Natural killer cell (primary cell): ENCODE measurements at regions not wholly inside any gene's neighbourhood (a gene's known extent, or its start where the extent isn't known, plus 50 kb on each side); places are given as distances from the start of the nearest gene placed in this dataset.

Source experiments
- ATAC-seq, 3 donors: fragments of 150-1000 bp in 2 of 3; fragments of 200-7000 bp in 1 of 3; cut with Tn5 transposase; 1 replicate in 1 of 3; 2 replicates in 2 of 3; pipeline ENCODE4 v1.10.0; 2021; ENCODE audit warnings: mild to moderate bottlenecking in 2 of 3, moderate library complexity in 2 of 3
- DNase-seq, 2 donors: peaks; one replicate each; pipeline versions ENCODE4 v3.0.0 to v3.0.0-alpha.2; 2013 to 2021; ENCODE audit warnings: mixed read lengths in 1 of 2
- H3K27ac ChIP-seq: one replicate; pipeline ENCODE4 v1.5.1; 2013; ENCODE audit warnings: mild to moderate bottlenecking, low read length
- H3K27me3 ChIP-seq: one replicate; pipeline ENCODE4 v1.6.1; 2013; ENCODE audit warnings: low read length; ENCODE audit not compliant: control insufficient read depth, insufficient read depth
- H3K36me3 ChIP-seq: one replicate; pipeline ENCODE4 v1.6.1; 2013; ENCODE audit warnings: low read length; ENCODE audit not compliant: control insufficient read depth, insufficient read depth
- H3K4me1 ChIP-seq: one replicate; pipeline ENCODE4 v1.6.1; 2013; ENCODE audit warnings: low read length; ENCODE audit not compliant: control insufficient read depth, insufficient read depth
- H3K4me3 ChIP-seq: one replicate; pipeline ENCODE4 v1.5.1; 2013; ENCODE audit warnings: low read length
- H3K9me3 ChIP-seq: one replicate; pipeline ENCODE4 v1.6.1; 2013; ENCODE audit warnings: low read length; ENCODE audit not compliant: control insufficient read depth, insufficient read depth
- H3K27ac Mint-ChIP-seq, 2 donors: one replicate each; pipeline ENCODE4 v1.8.0; 2022; ENCODE audit warnings: mild to moderate bottlenecking in 2 of 2, mixed read lengths in 2 of 2, moderate library complexity in 1 of 2
- H3K27me3 Mint-ChIP-seq, 2 donors: one replicate each; pipeline ENCODE4 v1.8.0; 2022; ENCODE audit warnings: low read depth in 2 of 2, mixed read lengths in 2 of 2
- H3K36me3 Mint-ChIP-seq: one replicate; pipeline ENCODE4 v1.8.0; 2022; ENCODE audit warnings: mixed read lengths
- H3K4me1 Mint-ChIP-seq, 2 donors: one replicate each; pipeline ENCODE4 v1.8.0; 2022; ENCODE audit warnings: mixed read lengths in 2 of 2
- H3K4me3 Mint-ChIP-seq: one replicate; pipeline ENCODE4 v1.8.0; 2022; ENCODE audit warnings: mild to moderate bottlenecking, moderate library complexity, mixed read lengths
- H3K9me3 Mint-ChIP-seq, 2 donors: one replicate each; pipeline ENCODE4 v1.8.0; 2022; ENCODE audit warnings: mixed read lengths in 2 of 2
- WGBS: methylation state at CpG from one replicate; pipeline ENCODE4 v1.1.7; 2013; ENCODE audit warnings: missing lambda C conversion rate; ENCODE audit not compliant: insufficient coverage; 5-methylcytosine and 5-hydroxymethylcytosine counted together
- intact Hi-C: fragments of 100-400 bp; cut with micrococcal nuclease; formaldehyde crosslinking; loops from one replicate; pipeline ENCODE4 v1.14.2; 2022
- TF ChIP-seq, protein P1 (sequence below): fragments of 200-600 bp; IDR thresholded peaks from one replicate; pipeline ENCODE4 v1.8.0; 2022; ENCODE audit warnings: antibody characterized with exemption

DNA sequence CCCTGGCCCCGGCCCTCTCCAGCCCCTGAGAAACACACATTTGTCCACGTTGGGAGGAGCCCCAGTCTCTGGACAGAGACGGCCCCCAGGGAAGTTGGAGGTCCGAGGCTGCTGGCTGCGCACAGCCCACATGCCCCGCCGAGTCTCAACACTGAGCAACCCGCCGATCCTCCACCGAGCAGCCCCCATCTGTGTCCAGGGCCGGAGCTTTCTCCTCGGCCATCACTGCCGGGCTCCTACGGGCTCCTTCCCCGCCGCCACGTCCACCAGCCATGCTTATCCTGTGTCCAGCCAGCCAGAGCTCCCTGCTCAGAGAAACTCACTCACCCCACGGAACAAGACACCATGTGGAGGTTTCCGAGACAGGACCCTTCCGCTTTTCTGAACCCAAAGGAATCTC is 103.3 kb downstream of the ENGASE start:
- intact Hi-C loops, result no loop called here
- Mint-ChIP-seq H3K27me3 (peaks cover 7 to 8% of the 10 kb centered on the region in 2 donors), H3K36me3 (no peaks in the 10 kb centered on the region), H3K4me1 (peaks cover 0 to 5% of the 10 kb centered on the region in 2 donors), H3K27ac (no peak overlapping the region), H3K4me3 (no peak overlapping the region), H3K9me3 (no peaks in the 10 kb centered on the region)
- DNase-seq (no peak), ATAC-seq (no peak)
- Histone ChIP-seq H3K4me1 (no peaks in the 10 kb centered on the region), H3K9me3 (no peaks in the 10 kb centered on the region), H3K4me3 (no peak overlapping the region), H3K36me3 (no peaks in the 10 kb centered on the region), H3K27ac (no peak overlapping the region), H3K27me3 (no peaks in the 10 kb centered on the region)
- 86% methylated on average over 20 of the region's 20 CpGs for WGBS
- TF ChIP-seq, protein P1, sequence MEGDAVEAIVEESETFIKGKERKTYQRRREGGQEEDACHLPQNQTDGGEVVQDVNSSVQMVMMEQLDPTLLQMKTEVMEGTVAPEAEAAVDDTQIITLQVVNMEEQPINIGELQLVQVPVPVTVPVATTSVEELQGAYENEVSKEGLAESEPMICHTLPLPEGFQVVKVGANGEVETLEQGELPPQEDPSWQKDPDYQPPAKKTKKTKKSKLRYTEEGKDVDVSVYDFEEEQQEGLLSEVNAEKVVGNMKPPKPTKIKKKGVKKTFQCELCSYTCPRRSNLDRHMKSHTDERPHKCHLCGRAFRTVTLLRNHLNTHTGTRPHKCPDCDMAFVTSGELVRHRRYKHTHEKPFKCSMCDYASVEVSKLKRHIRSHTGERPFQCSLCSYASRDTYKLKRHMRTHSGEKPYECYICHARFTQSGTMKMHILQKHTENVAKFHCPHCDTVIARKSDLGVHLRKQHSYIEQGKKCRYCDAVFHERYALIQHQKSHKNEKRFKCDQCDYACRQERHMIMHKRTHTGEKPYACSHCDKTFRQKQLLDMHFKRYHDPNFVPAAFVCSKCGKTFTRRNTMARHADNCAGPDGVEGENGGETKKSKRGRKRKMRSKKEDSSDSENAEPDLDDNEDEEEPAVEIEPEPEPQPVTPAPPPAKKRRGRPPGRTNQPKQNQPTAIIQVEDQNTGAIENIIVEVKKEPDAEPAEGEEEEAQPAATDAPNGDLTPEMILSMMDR, result no peak

DNA sequence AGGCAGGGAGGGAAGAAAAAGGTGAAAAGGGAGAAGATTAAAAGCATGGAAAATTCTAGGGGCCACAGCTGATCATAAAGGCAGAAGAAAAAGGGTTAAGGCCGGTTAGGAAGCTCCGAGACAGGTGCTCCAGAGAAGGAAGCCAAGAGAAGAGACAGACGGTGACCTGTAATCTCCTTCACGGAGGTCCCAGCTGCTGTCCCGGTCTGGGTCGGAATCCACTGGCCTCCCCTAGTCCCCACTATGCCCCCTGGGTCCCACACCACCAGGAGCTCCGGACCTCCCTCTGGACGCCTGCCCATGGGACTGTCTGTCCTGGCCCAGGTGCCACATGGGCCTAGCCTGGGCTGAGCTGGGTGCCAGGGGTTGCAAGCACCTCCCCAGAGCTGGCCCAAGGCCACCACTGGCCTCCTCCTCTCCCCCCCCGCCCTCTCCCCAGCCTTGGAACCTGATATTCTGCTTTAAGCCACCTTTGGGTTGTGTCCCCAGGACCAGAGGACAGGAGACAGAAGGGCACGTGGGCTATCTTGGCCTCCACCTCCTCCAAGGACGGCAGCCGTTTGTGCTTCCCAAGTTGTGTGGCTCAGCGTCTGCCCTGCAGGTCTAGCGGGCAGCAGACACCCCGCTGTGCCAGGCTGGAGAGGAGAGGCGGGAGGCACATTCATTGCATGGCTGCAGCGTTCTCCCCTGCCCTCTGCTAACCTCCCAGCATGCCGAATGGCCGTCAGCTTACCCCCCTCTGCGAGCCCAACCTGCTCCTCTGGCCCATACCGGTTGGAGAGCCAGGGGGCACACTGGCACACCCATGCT is 102.4 kb downstream of the ENGASE start:
- Histone ChIP-seq H3K27ac (no peak overlapping the region), H3K27me3 (no peaks in the 10 kb centered on the region), H3K36me3 (no peaks in the 10 kb centered on the region), H3K9me3 (no peaks in the 10 kb centered on the region), H3K4me1 (no peaks in the 10 kb centered on the region), H3K4me3 (no peak overlapping the region)
- Mint-ChIP-seq H3K4me3 (no peak overlapping the region), H3K27me3 (peaks cover 5% of the 10 kb centered on the region in 2 donors), H3K36me3 (no peaks in the 10 kb centered on the region), H3K9me3 (no peaks in the 10 kb centered on the region), H3K27ac (no peak overlapping the region), H3K4me1 (peaks cover 0 to 5% of the 10 kb centered on the region in 2 donors)
- TF ChIP-seq, protein P1, result no peak
- WGBS, result 78% methylated on average over 21 of the region's 21 CpGs
- ATAC-seq (no peak), DNase-seq (no peak)
- intact Hi-C loops, result no loop called here

DNA sequence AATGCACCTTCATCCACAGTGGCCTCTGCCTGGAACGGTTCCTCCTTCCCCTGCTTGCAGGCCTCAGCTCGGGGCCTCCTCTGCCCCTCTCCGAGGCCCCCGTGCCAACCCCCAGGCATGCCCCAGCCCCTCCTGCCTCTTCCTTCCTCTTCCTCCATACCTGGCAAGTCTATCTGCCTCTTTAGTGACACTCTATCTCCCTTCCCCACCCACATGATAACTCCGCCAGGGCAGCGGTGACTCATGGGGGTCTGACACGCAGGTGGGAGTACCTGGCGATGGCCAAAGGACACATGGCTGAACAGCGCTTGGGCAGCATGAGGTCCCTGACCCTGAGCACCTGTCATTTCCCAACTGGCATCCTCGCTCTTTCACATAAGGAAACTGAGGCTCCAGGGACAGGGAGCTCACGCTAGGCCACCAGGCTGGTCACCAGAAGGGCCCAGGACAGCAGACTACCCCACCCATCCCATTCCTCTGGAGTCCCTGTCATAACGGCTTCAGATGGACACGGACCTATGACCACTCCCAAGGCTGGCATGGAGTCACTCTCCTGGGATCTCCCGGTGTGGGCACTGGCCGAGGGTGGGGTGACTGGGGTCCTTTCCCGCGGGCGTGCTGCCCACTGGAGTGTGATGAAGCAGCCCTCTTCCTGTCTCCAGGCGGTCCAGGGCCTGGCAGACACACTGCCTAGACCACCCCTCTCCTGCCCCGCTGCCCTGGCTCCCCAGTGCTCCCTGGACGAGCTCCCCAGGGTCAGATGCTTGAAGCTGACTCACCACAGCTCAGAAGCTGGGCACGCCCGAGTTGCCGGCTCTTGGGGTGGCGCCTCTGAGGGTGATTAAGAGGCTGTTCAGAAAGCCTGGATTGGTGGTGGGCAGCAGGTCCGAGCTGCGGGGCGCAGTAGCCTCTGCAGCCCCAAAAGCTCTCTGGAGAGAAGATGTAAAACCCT is 100.6 kb downstream of the ENGASE start:
- no peak for DNase-seq
- H3K4me3 ChIP-seq, result no peak overlapping the region
- H3K27me3 ChIP-seq, result no peaks in the 10 kb centered on the region
- intact Hi-C loops, result no loop called here
- TF ChIP-seq, protein P1, result no peak
- WGBS, result 72% methylated on average over 28 of the region's 28 CpGs
- no peaks in the 10 kb centered on the region for H3K9me3 Mint-ChIP-seq
- H3K36me3 ChIP-seq, result no peaks in the 10 kb centered on the region
- H3K27me3 Mint-ChIP-seq, result no peaks in the 10 kb centered on the region
- no peak for ATAC-seq
- no peaks in the 10 kb centered on the region for H3K36me3 Mint-ChIP-seq
- H3K4me3 Mint-ChIP-seq, result no peak overlapping the region
- peaks cover 0 to 5% of the 10 kb centered on the region in 2 donors for H3K4me1 Mint-ChIP-seq
- no peak overlapping the region for H3K27ac Mint-ChIP-seq
- H3K27ac ChIP-seq, result no peak overlapping the region
- H3K9me3 ChIP-seq, result no peaks in the 10 kb centered on the region
- H3K4me1 ChIP-seq, result no peaks in the 10 kb centered on the region
